Ectodermal cell (in vitro differentiated cells): ENCODE measurements at regions not wholly inside any gene's neighbourhood (a gene's known extent, or its start where the extent isn't known, plus 50 kb on each side); places are given as distances from the start of the nearest gene placed in this dataset.

Experiments used
- H3K27ac ChIP-seq: 2 replicates; pipeline ENCODE4 v1.7.0; 2013; ENCODE audit warnings: mild to moderate bottlenecking, low read depth, low read length; ENCODE audit not compliant: insufficient read depth, poor library complexity, severe bottlenecking
- H3K27me3 ChIP-seq: 2 replicates; pipeline ENCODE4 v1.7.0; 2013; ENCODE audit warnings: mild to moderate bottlenecking, low read length; ENCODE audit not compliant: insufficient read depth, control insufficient read depth, poor library complexity, severe bottlenecking
- H3K36me3 ChIP-seq: one replicate; pipeline ENCODE4 v1.7.0; 2013; ENCODE audit warnings: low read length; ENCODE audit not compliant: control insufficient read depth, insufficient read depth
- H3K4me1 ChIP-seq: one replicate; pipeline ENCODE4 v1.7.0; 2013; ENCODE audit warnings: low read length; ENCODE audit not compliant: control insufficient read depth, insufficient read depth
- H3K4me3 ChIP-seq: 2 replicates; pipeline ENCODE4 v1.7.0; 2013; ENCODE audit warnings: low read depth, low read length, control low read depth; ENCODE audit not compliant: insufficient read depth
- H3K9me3 ChIP-seq: 2 replicates; pipeline ENCODE4 v1.7.0; 2013; ENCODE audit warnings: mild to moderate bottlenecking, low read length, moderate library complexity; ENCODE audit not compliant: control insufficient read depth
- WGBS, 2 experiments: methylation state at CpG; one replicate each; pipeline ENCODE4 v1.1.7; 2013; ENCODE audit warnings: missing lambda C conversion rate in 2 of 2; 5-methylcytosine and 5-hydroxymethylcytosine counted together

DNA sequence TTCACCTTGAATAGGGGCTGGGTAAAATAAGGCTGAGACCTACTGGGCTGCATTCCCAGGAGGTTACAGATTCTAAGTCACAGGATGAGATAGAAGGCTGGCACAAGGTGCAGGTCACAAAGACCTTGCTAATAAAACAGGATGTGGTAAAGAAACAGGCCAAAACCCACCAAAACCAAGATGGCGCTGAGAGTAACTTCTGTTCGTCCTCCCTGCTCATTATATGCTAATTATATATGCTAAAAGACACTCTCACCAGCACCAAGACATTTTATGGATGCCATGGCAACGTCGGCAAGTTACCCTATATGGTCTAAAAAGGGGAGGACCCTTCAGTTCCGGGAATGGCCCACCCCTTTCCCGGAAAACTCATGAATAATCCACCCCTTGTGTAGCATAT is 711.5 kb upstream of the KLHL29 start:
- Histone ChIP-seq H3K9me3 (no peaks in the 10 kb centered on the region), H3K4me3 (no peak overlapping the region), H3K4me1 (no peaks in the 10 kb centered on the region), H3K27me3 (no peaks in the 10 kb centered on the region), H3K36me3 (no peaks in the 10 kb centered on the region), H3K27ac (no peak overlapping the region)
- WGBS, 2 experiments = 91 to 94% methylated on average over 6 of the region's 6 CpGs

- no peak overlapping the region for H3K4me3 ChIP-seq
- H3K27ac ChIP-seq = no peak overlapping the region
- no peaks in the 10 kb centered on the region for H3K36me3 ChIP-seq
- WGBS, 2 experiments = 88 to 93% methylated on average over 1 of the region's 1 CpG
- no peaks in the 10 kb centered on the region for H3K27me3 ChIP-seq
- no peaks in the 10 kb centered on the region for H3K4me1 ChIP-seq
- no peaks in the 10 kb centered on the region for H3K9me3 ChIP-seq
Observed at GRCh38 chr2:22683914-22684313, 701.1 kb upstream of the KLHL29 start.

- Histone ChIP-seq H3K4me1 (peaks cover 11% of the 10 kb centered on the region), H3K9me3 (no peaks in the 10 kb centered on the region), H3K36me3 (no peaks in the 10 kb centered on the region), H3K27me3 (no peaks in the 10 kb centered on the region), H3K27ac (no peak overlapping the region), H3K4me3 (no peak overlapping the region)
- no CpG with 5 or more reads among the region's 1 CpG for WGBS, 2 experiments
Observed at GRCh38 chr2:22690096-22690495, 694.9 kb upstream of the KLHL29 start.

DNA sequence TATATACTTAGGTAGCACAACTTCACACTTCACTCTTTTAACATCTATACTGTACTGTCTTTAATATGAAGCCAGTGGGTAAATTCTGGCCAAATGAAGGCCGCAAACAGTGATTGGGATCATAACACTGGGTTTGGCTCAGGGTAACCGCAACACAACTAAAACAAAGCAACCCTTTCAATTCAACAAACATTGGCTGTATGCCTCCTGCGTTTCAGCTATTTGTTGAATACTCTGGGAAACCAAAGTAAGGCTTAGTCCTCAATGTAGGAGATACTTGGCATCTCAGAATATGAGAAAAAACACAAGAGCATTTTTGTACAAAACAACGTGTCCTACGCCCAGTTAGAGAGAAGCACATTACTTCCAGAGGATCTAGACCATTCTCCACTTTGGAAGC is 693.3 kb upstream of the KLHL29 start:
- peaks cover 18% of the 10 kb centered on the region for H3K4me1 ChIP-seq

DNA sequence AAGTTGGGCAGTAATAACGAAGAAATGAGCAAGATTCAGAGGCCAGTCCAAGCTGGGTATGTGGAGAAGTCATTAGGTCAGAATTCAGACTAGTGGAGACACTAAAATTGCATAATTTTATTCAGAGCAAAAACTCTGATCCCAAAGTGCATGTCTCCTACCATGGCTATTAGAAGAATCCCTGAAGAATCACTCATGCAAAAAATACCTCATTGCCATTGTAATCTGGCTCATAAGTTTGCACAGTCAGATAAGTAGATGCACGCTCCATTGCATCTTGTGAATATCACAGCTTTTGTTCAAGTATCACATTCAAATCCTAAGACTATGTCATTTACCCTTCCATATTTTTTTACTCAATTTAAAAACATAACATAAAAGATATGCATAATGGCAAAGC is 692.2 kb upstream of the KLHL29 start:
- no peak overlapping the region for H3K27ac ChIP-seq
- no peaks in the 10 kb centered on the region for H3K36me3 ChIP-seq
- H3K27me3 ChIP-seq = no peaks in the 10 kb centered on the region
- H3K4me1 ChIP-seq = peaks cover 18% of the 10 kb centered on the region
- 92 to 97% methylated on average over 2 of the region's 2 CpGs for WGBS, 2 experiments
- H3K4me3 ChIP-seq = peak overlapping the region; percentile 32
- no peaks in the 10 kb centered on the region for H3K9me3 ChIP-seq

More for the DNA sequence above, 693.3 kb upstream of the KLHL29 start:
- H3K27ac ChIP-seq = no peak overlapping the region
- H3K4me3 ChIP-seq = peak overlapping the region; percentile 13
- H3K27me3 ChIP-seq = no peaks in the 10 kb centered on the region
- H3K9me3 ChIP-seq = no peaks in the 10 kb centered on the region
- H3K36me3 ChIP-seq = no peaks in the 10 kb centered on the region
- 85 to 87% methylated on average over 5 of the region's 5 CpGs for WGBS, 2 experiments

DNA sequence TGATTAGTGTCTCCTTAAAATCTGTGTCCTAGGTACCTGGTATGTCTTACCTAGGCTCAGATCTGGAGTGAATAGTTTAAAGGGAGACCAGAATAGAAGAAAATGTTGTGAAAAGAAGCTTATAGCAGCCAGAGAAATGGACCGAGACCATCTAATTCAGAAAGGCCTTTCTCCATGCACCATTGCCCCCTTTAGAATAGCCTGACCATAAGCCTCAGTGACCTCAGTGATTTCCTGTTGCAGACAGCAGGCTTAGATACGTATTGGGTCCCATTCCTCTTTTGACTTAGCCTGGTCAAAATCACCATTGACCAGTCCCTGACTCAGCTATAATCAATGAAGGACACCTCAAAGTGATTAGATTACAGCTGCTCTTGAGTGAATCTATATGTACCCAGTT is 690.7 kb upstream of the KLHL29 start:
- Histone ChIP-seq H3K27ac (peak overlapping the region; percentile 80), H3K9me3 (no peaks in the 10 kb centered on the region), H3K4me3 (peak overlapping the region; percentile 32), H3K36me3 (no peaks in the 10 kb centered on the region), H3K4me1 (peaks cover 18% of the 10 kb centered on the region), H3K27me3 (no peaks in the 10 kb centered on the region)
- 57 to 63% methylated on average over 2 of the region's 2 CpGs for WGBS, 2 experiments

GRCh38 chr2:22694856-22695255 is 690.1 kb upstream of the KLHL29 start:
- H3K9me3 ChIP-seq = no peaks in the 10 kb centered on the region
- peaks cover 18% of the 10 kb centered on the region for H3K4me1 ChIP-seq
- H3K36me3 ChIP-seq = no peaks in the 10 kb centered on the region
- no peaks in the 10 kb centered on the region for H3K27me3 ChIP-seq
- H3K4me3 ChIP-seq = peak overlapping the region; percentile 32
- WGBS, 2 experiments = 21 to 25% methylated on average over 1 of the region's 1 CpG
- peak overlapping the region; percentile 80 for H3K27ac ChIP-seq

GRCh38 chr2:22697054-22697788 is 687.8 kb upstream of the KLHL29 start:
- no peak overlapping the region for H3K27ac ChIP-seq
- no peak overlapping the region for H3K4me3 ChIP-seq
- peaks cover 18% of the 10 kb centered on the region for H3K4me1 ChIP-seq
- WGBS, 2 experiments = 92 to 97% methylated on average over 4 of the region's 4 CpGs
- H3K27me3 ChIP-seq = no peaks in the 10 kb centered on the region
- no peaks in the 10 kb centered on the region for H3K9me3 ChIP-seq
- H3K36me3 ChIP-seq = no peaks in the 10 kb centered on the region

- Histone ChIP-seq H3K27ac (no peak overlapping the region), H3K9me3 (no peaks in the 10 kb centered on the region), H3K4me1 (no peaks in the 10 kb centered on the region), H3K36me3 (no peaks in the 10 kb centered on the region), H3K27me3 (no peaks in the 10 kb centered on the region), H3K4me3 (no peak overlapping the region)
- WGBS, 2 experiments = 87 to 88% methylated on average over 2 of the region's 2 CpGs
Observed at GRCh38 chr2:22701561-22702160, 683.3 kb upstream of the KLHL29 start.

DNA sequence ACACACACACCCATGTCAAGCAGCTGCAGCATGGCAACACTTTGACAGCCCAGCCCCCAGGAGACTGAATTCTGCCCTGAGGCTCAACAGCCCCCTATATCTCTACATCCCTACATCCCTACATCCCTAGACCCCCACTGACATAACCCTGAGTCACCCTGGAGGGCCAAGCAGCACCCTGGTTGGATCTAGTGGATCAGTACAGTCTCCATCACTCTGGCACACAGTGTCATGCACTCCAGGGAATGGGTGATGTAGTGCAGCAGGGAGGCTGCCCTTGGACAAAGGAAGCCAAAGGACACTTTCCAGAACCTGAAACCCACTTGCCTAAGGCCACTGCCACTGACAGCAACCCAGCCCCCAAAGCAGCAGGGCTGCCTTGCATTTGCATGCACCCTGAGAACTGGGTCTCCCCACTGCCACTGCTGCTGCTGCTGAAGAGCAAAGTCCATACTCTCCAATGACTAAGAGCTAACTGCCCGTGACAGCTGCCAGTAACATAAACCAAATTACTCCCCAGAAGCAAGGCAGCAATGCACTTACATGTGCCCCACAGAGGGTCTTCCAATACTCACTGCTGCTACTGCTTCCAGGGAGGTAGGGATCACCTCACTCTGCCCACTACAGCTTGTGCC is 681.6 kb upstream of the KLHL29 start:
- 92 to 93% methylated on average over 1 of the region's 1 CpG for WGBS, 2 experiments
- Histone ChIP-seq H3K4me3 (no peak overlapping the region), H3K27ac (no peak overlapping the region)

More for the DNA sequence above, 681.6 kb upstream of the KLHL29 start:
- no peaks in the 10 kb centered on the region for H3K9me3 ChIP-seq
- H3K36me3 ChIP-seq = no peaks in the 10 kb centered on the region
- no peaks in the 10 kb centered on the region for H3K4me1 ChIP-seq
- no peaks in the 10 kb centered on the region for H3K27me3 ChIP-seq
